HG02798 (cell line): ENCODE measurements at regions not wholly inside any gene's neighbourhood (a gene's known extent, or its start where the extent isn't known, plus 50 kb on each side); places are given as distances from the start of the nearest gene placed in this dataset.
A peak's percentile ranks its signal among the peaks of the same experiment; 100 is the strongest.
"Not testable (repeated sequence)": the region's sequence is repeated elsewhere in the genome, so short reads cannot be mapped to it uniquely, and the experiment has no call there.

Experiments used
- ATAC-seq: cut with Tn5 transposase; IDR thresholded peaks from one replicate; pipeline ENCODE4 v1.9.1; 2021; ENCODE audit warnings: mild to moderate bottlenecking; ENCODE audit not compliant: unreplicated experiment, poor library complexity

- ATAC-seq, result no peak
These were observed 57.6 kb downstream of the JRKL start for GRCh38 chr11:96447208-96448110.

GRCh38 chr11:96448225-96448624, 58.4 kb downstream of the JRKL start:
- ATAC-seq, result no peak

GRCh38 chr11:96456111-96456510, 66.3 kb downstream of the JRKL start:
- no peak for ATAC-seq

GRCh38 chr11:96459751-96460150, 69.9 kb downstream of the JRKL start:
- ATAC-seq, result no peak

- no peak for ATAC-seq
These were observed 72.1 kb downstream of the JRKL start for GRCh38 chr11:96461871-96462270.

- peak; percentile 85 for ATAC-seq
These were observed 75.0 kb downstream of the JRKL start for GRCh38 chr11:96464700-96465307.

- ATAC-seq, result no peak
These were observed 75.7 kb downstream of the JRKL start for GRCh38 chr11:96465512-96465911.

GRCh38 chr11:96466607-96467006, 76.8 kb downstream of the JRKL start:
- no peak for ATAC-seq

GRCh38 chr11:96469776-96470175, 80.0 kb downstream of the JRKL start:
- no peak for ATAC-seq

- ATAC-seq, result no peak
These were observed 80.7 kb downstream of the JRKL start for GRCh38 chr11:96470521-96470920.

GRCh38 chr11:96472085-96472484, 82.3 kb downstream of the JRKL start:
- ATAC-seq, result peak; percentile 90

GRCh38 chr11:96474263-96474662, 84.5 kb downstream of the JRKL start:
- no peak for ATAC-seq

GRCh38 chr11:96481204-96481603, 91.4 kb downstream of the JRKL start:
- no peak for ATAC-seq

- ATAC-seq, result no peak
These were observed 92.0 kb downstream of the JRKL start for GRCh38 chr11:96481771-96482170.

GRCh38 chr11:96482193-96482592, 92.4 kb downstream of the JRKL start:
- ATAC-seq, result no peak

- ATAC-seq, result no peak
These were observed 93.7 kb downstream of the JRKL start for GRCh38 chr11:96483374-96483955.

GRCh38 chr11:96484361-96484760, 94.5 kb downstream of the JRKL start:
- no peak for ATAC-seq

GRCh38 chr11:96486890-96487611, 97.2 kb downstream of the JRKL start:
- ATAC-seq, result no peak

- ATAC-seq, result not testable (repeated sequence)
These were observed 99.1 kb downstream of the JRKL start for GRCh38 chr11:96488911-96489310.

- no peak for ATAC-seq
These were observed 110.6 kb downstream of the JRKL start for GRCh38 chr11:96500440-96500839.

- ATAC-seq, result no peak
These were observed 116.2 kb downstream of the JRKL start for GRCh38 chr11:96506041-96506440.
